ENCODE measurements at regions not wholly inside any gene's neighbourhood (a gene's known extent, or its start where the extent isn't known, plus 50 kb on each side); places are given as distances from the start of the nearest gene placed in this dataset.

DNA sequence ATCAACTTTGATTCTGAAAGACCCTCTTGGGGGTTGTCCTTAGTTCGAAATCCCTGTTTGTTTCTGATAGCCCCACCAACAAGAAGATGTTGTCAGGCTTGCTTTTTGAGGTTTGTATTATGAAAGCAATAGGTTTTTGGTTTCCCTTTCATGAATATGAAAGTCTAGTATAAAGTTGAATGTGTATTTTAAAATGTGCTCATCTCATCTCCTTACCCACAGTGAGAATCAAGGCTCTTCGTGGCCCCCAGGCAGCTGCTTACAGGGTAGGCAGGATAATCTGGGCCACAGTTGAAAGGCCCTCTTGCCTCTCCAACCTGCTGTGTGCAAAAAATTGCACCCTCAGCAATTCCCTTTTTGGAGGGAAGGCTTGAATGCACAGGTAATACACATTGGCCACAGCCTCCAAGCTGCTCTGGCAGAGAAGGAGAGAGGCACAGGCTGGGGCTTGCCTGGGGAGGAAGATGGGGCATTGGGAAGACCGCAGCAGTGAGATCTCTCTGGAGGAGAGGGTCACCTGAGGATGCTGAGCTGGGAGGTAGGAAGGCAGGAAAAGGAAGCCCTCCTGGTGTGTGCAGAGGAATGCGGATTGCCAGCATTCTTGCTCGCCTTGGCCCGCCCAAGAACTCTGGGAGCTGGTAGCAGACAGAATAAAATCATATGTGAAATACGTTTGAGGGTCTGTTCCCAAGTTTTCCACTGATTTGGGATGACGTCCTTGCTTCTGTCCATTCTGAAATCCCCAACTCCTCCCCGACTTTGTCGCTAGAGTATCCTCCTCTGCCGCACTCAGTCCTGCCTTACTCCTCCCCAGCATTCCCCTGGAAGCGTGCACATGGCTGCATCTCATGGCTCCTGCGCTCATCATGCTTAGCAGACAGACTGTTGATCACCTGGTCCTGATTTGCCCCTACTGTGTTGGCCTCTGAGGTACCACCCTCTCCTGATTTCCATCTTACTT is 196.4 kb downstream of the RPLP1 start:
- Histone ChIP-seq H3K4me3 (ENCODE audit: low read depth in 2 of 2, low read length in 2 of 2) (no peak overlapping the region), H3K27me3 (ENCODE audit: control insufficient read depth, insufficient read depth, low read length) (no peaks in the 10 kb centered on the region), H3K27ac (ENCODE audit: low read length) (no peak overlapping the region), H3K9me3 (ENCODE audit: control insufficient read depth, insufficient read depth, low read depth, low read length) (no peaks in the 10 kb centered on the region), H3K4me1 (ENCODE audit: control insufficient read depth, insufficient read depth, low read length) (no peaks in the 10 kb centered on the region; the same call in 1 of the 2 replicates), H3K36me3 (ENCODE audit: control insufficient read depth, insufficient read depth, low read length) (no peaks in the 10 kb centered on the region)
- DNase-seq (ENCODE audit: low read depth, low spot score): no peak
- ChIA-PET POLR2A (no interaction called here), CTCF (no interaction called here)
- in situ Hi-C loops (cut with HindIII; ENCODE audit: low pct_unique_long_range_greater_than_20kb, low sequenced_read_pairs): no loop called here
- no peak; the same call in 1 of the 2 replicates for ATAC-seq
- BruUV-seq (replicated peaks): no TSS peak
- intact Hi-C loops (cut with micrococcal nuclease; ENCODE audit: unreplicated experiment): no loop called here
- TF ChIP-seq, protein P1, sequence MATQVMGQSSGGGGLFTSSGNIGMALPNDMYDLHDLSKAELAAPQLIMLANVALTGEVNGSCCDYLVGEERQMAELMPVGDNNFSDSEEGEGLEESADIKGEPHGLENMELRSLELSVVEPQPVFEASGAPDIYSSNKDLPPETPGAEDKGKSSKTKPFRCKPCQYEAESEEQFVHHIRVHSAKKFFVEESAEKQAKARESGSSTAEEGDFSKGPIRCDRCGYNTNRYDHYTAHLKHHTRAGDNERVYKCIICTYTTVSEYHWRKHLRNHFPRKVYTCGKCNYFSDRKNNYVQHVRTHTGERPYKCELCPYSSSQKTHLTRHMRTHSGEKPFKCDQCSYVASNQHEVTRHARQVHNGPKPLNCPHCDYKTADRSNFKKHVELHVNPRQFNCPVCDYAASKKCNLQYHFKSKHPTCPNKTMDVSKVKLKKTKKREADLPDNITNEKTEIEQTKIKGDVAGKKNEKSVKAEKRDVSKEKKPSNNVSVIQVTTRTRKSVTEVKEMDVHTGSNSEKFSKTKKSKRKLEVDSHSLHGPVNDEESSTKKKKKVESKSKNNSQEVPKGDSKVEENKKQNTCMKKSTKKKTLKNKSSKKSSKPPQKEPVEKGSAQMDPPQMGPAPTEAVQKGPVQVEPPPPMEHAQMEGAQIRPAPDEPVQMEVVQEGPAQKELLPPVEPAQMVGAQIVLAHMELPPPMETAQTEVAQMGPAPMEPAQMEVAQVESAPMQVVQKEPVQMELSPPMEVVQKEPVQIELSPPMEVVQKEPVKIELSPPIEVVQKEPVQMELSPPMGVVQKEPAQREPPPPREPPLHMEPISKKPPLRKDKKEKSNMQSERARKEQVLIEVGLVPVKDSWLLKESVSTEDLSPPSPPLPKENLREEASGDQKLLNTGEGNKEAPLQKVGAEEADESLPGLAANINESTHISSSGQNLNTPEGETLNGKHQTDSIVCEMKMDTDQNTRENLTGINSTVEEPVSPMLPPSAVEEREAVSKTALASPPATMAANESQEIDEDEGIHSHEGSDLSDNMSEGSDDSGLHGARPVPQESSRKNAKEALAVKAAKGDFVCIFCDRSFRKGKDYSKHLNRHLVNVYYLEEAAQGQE (IDR thresholded peaks at IDR 0.05; ENCODE audit: insufficient read depth in 1 of 2, low read depth in 2 of 2, low read length in 1 of 2): no peak
- TF ChIP-seq, protein P2, sequence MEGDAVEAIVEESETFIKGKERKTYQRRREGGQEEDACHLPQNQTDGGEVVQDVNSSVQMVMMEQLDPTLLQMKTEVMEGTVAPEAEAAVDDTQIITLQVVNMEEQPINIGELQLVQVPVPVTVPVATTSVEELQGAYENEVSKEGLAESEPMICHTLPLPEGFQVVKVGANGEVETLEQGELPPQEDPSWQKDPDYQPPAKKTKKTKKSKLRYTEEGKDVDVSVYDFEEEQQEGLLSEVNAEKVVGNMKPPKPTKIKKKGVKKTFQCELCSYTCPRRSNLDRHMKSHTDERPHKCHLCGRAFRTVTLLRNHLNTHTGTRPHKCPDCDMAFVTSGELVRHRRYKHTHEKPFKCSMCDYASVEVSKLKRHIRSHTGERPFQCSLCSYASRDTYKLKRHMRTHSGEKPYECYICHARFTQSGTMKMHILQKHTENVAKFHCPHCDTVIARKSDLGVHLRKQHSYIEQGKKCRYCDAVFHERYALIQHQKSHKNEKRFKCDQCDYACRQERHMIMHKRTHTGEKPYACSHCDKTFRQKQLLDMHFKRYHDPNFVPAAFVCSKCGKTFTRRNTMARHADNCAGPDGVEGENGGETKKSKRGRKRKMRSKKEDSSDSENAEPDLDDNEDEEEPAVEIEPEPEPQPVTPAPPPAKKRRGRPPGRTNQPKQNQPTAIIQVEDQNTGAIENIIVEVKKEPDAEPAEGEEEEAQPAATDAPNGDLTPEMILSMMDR (IDR thresholded peaks at IDR 0.05): no peak
- TF ChIP-seq SIN3A (IDR thresholded peaks at IDR 0.05; ENCODE audit: borderline replicate concordance, insufficient read depth, low read depth, low read length): no peak
- TF ChIP-seq TCF7L2 (IDR thresholded peaks at IDR 0.05; ENCODE audit: low read depth, low read length): no peak
- no peak for TF ChIP-seq POLR2AphosphoS5 (IDR thresholded peaks at IDR 0.05; ENCODE audit: low read depth, low read length)

DNA sequence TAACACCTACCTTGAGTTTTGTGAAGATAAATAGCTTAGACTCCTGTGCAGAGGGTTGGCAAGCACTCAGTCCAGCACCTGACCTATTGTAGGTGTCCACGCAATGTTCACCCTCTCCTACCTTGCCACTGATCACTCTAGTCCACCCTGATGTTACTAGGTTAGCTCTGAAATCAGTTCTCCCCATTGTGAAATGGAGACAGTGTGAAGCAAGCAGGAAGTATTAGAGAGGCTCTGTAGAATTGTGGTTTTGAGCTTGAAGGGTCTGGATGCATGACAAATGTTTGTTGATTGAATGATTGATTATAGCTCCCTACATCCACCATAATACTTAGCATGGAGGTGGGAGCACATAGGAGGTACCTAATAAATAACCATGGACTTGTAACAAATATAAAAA is 199.7 kb downstream of the RPLP1 start:
- no TSS peak for BruUV-seq (replicated peaks)
- intact Hi-C loops (cut with micrococcal nuclease; ENCODE audit: unreplicated experiment): no loop called here
- no peaks in the 10 kb centered on the region for H3K27me3 ChIP-seq (ENCODE audit: control insufficient read depth, insufficient read depth, low read length)

More for the DNA sequence above, 199.7 kb downstream of the RPLP1 start:
- in situ Hi-C loops (cut with HindIII; ENCODE audit: low pct_unique_long_range_greater_than_20kb, low sequenced_read_pairs): no loop called here
- TF ChIP-seq TCF7L2 (IDR thresholded peaks at IDR 0.05; ENCODE audit: low read depth, low read length): no peak
- no peak for TF ChIP-seq SIN3A (IDR thresholded peaks at IDR 0.05; ENCODE audit: borderline replicate concordance, insufficient read depth, low read depth, low read length)
- TF ChIP-seq, protein P2 (IDR thresholded peaks at IDR 0.05): no peak
- TF ChIP-seq, protein P1 (IDR thresholded peaks at IDR 0.05; ENCODE audit: insufficient read depth in 1 of 2, low read depth in 2 of 2, low read length in 1 of 2): no peak
- TF ChIP-seq POLR2AphosphoS5 (IDR thresholded peaks at IDR 0.05; ENCODE audit: low read depth, low read length): no peak
- ChIA-PET POLR2A (no interaction called here), CTCF (no interaction called here)
- no peaks in the 10 kb centered on the region for H3K36me3 ChIP-seq (ENCODE audit: control insufficient read depth, insufficient read depth, low read length)
- H3K27ac ChIP-seq (ENCODE audit: low read length): no peak overlapping the region
- ATAC-seq (no peak), DNase-seq (ENCODE audit: low read depth, low spot score) (no peak)
- H3K4me3 ChIP-seq (ENCODE audit: low read depth in 2 of 2, low read length in 2 of 2): no peak overlapping the region
- H3K4me1 ChIP-seq (ENCODE audit: control insufficient read depth, insufficient read depth, low read length): no peaks in the 10 kb centered on the region; the same call in 1 of the 2 replicates
- no peaks in the 10 kb centered on the region for H3K9me3 ChIP-seq (ENCODE audit: control insufficient read depth, insufficient read depth, low read depth, low read length)
